ENCODE measurements at regions not wholly inside any gene's neighbourhood (a gene's known extent, or its start where the extent isn't known, plus 50 kb on each side); places are given as distances from the start of the nearest gene placed in this dataset.

GRCh38 chr5:144105371-144105770 lies 65.1 kb downstream of the YIPF5 start:
- Histone ChIP-seq H3K79me2 (replicated peaks; ENCODE audit: insufficient read depth, low read length) (no peaks in the 10 kb centered on the region), H3K9ac (ENCODE audit: low read length) (no peak overlapping the region), H3K27me3 (ENCODE audit: insufficient read depth, low read depth, low read length) (no peaks in the 10 kb centered on the region), H3K9me2 (ENCODE audit: insufficient read depth, low read length) (no peaks in the 10 kb centered on the region), H2AFZ (ENCODE audit: low read depth, low read length) (no peak overlapping the region), H3K4me3 (ENCODE audit: low read length) (no peak overlapping the region), H3F3A (ENCODE audit: insufficient read depth, low read length, poor library complexity, severe bottlenecking) (no peaks in the 10 kb centered on the region), H3K36me3 (ENCODE audit: insufficient read depth, low read length) (no peaks in the 10 kb centered on the region), H4K20me1 (ENCODE audit: insufficient read depth) (no peaks in the 10 kb centered on the region), H3K4me2 (ENCODE audit: low read length) (no peak overlapping the region), H3K9me3 (ENCODE audit: low read length) (no peaks in the 10 kb centered on the region), H3K27ac (ENCODE audit: low read length) (no peak overlapping the region)
- TF ChIP-seq RAD21 (conservative IDR thresholded peaks at IDR 0.05) (no peak), REST (IDR thresholded peaks at IDR 0.05; ENCODE audit: borderline replicate concordance) (no peak), EZH2 (IDR thresholded peaks at IDR 0.05; ENCODE audit: borderline replicate concordance, insufficient read depth, low read length, poor library complexity, severe bottlenecking) (no peak), EP300 (conservative IDR thresholded peaks at IDR 0.05; ENCODE audit: poor library complexity, severe bottlenecking) (no peak), TAF1 (IDR thresholded peaks at IDR 0.05; ENCODE audit: low read depth) (no peak), SMC3 (conservative IDR thresholded peaks at IDR 0.05; ENCODE audit: poor library complexity) (no peak), CTCF (IDR thresholded peaks at IDR 0.05; ENCODE audit: poor library complexity, severe bottlenecking) (no peak), POLR2AphosphoS5 (IDR thresholded peaks at IDR 0.05) (no peak), MXI1 (conservative IDR thresholded peaks at IDR 0.05; ENCODE audit: poor library complexity, severe bottlenecking) (no peak)

GRCh38 chr5:144108131-144108530 lies 62.3 kb downstream of the YIPF5 start:
- Histone ChIP-seq H3F3A (ENCODE audit: insufficient read depth, low read length, poor library complexity, severe bottlenecking) (no peaks in the 10 kb centered on the region), H3K27ac (ENCODE audit: low read length) (no peak overlapping the region), H3K4me3 (ENCODE audit: low read length) (no peak overlapping the region), H3K9me2 (ENCODE audit: insufficient read depth, low read length) (no peaks in the 10 kb centered on the region), H3K9ac (ENCODE audit: low read length) (no peak overlapping the region), H3K36me3 (ENCODE audit: insufficient read depth, low read length) (no peaks in the 10 kb centered on the region), H3K27me3 (ENCODE audit: insufficient read depth, low read depth, low read length) (no peaks in the 10 kb centered on the region), H3K9me3 (ENCODE audit: low read length) (no peaks in the 10 kb centered on the region), H4K20me1 (ENCODE audit: insufficient read depth) (no peaks in the 10 kb centered on the region), H3K4me2 (ENCODE audit: low read length) (no peak overlapping the region), H2AFZ (ENCODE audit: low read depth, low read length) (no peak overlapping the region), H3K79me2 (replicated peaks; ENCODE audit: insufficient read depth, low read length) (no peaks in the 10 kb centered on the region)
- TF ChIP-seq POLR2AphosphoS5 (IDR thresholded peaks at IDR 0.05) (no peak), EZH2 (IDR thresholded peaks at IDR 0.05; ENCODE audit: borderline replicate concordance, insufficient read depth, low read length, poor library complexity, severe bottlenecking) (no peak), SMC3 (conservative IDR thresholded peaks at IDR 0.05; ENCODE audit: poor library complexity) (no peak), REST (IDR thresholded peaks at IDR 0.05; ENCODE audit: borderline replicate concordance) (no peak), EP300 (conservative IDR thresholded peaks at IDR 0.05; ENCODE audit: poor library complexity, severe bottlenecking) (no peak), CTCF (IDR thresholded peaks at IDR 0.05; ENCODE audit: poor library complexity, severe bottlenecking) (no peak), MXI1 (conservative IDR thresholded peaks at IDR 0.05; ENCODE audit: poor library complexity, severe bottlenecking) (no peak), TAF1 (IDR thresholded peaks at IDR 0.05; ENCODE audit: low read depth) (no peak), RAD21 (conservative IDR thresholded peaks at IDR 0.05) (no peak)

All from neural cell (in vitro differentiated cells).